ENCODE measurements at regions not wholly inside any gene's neighbourhood (a gene's known extent, or its start where the extent isn't known, plus 50 kb on each side); places are given as distances from the start of the nearest gene placed in this dataset.

- TF ChIP-seq CTCF (IDR thresholded peaks at IDR 0.05) (no peak), POLR2A (IDR thresholded peaks at IDR 0.05) (no peak)
Observed at GRCh38 chr5:35357973-35358372, 127.7 kb upstream of the PRLR start.

Measured in esophagus squamous epithelium (tissue), 4 donors.